ENCODE measurements at regions not wholly inside any gene's neighbourhood (a gene's known extent, or its start where the extent isn't known, plus 50 kb on each side); places are given as distances from the start of the nearest gene placed in this dataset.

DNA sequence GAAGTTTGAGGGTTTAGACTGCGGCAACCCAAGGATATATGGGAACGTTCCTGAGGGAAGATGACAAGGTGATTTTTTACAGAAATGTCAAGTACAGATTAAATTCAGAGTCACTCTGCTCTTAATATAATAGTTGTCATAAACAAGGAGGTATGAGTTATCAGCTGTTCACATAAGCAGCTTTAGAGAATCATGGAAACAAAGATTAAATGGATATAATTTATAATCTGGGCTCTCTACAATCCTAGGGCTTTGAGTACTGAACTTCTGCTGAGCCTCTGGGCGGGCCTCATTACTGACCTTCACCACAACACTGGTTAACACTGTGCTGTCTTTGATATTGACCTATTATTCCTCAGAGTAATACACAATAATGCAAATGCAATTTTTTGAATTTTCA lies 577.8 kb downstream of the RPS29 start:
- H3K4me3 ChIP-seq (ENCODE audit: low read depth, low read length), result no peak overlapping the region
- DNase-seq, result peak; percentile 20
- no peaks in the 10 kb centered on the region for H3K36me3 ChIP-seq
- TF ChIP-seq, protein P1, sequence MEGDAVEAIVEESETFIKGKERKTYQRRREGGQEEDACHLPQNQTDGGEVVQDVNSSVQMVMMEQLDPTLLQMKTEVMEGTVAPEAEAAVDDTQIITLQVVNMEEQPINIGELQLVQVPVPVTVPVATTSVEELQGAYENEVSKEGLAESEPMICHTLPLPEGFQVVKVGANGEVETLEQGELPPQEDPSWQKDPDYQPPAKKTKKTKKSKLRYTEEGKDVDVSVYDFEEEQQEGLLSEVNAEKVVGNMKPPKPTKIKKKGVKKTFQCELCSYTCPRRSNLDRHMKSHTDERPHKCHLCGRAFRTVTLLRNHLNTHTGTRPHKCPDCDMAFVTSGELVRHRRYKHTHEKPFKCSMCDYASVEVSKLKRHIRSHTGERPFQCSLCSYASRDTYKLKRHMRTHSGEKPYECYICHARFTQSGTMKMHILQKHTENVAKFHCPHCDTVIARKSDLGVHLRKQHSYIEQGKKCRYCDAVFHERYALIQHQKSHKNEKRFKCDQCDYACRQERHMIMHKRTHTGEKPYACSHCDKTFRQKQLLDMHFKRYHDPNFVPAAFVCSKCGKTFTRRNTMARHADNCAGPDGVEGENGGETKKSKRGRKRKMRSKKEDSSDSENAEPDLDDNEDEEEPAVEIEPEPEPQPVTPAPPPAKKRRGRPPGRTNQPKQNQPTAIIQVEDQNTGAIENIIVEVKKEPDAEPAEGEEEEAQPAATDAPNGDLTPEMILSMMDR (IDR thresholded peaks at IDR 0.05; ENCODE audit: low read depth, low read length), result no peak
- no peak overlapping the region for H3K27ac ChIP-seq
- no peaks in the 10 kb centered on the region for H3K9me3 ChIP-seq (ENCODE audit: severe bottlenecking)
- H3K27me3 ChIP-seq (ENCODE audit: insufficient read depth, low read depth, severe bottlenecking), result no peaks in the 10 kb centered on the region

DNA sequence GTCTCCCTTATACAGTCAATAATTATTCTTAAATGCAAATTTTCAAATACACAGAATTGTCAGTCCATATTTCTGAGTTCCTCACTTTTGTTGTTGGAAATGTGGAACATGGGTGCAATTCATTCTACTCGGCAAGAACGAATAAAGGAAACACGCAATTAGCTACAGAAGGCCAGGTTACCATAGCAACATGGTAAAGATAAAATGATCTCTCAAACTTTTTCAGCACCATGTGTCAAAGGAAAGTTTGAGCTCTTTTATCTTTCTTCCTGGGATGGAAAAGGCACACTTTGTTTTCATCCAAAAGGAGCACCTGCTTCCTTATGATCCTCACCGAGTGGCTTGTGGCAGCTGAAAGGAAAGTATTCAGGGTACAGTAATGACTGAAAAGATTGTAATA lies 595.0 kb downstream of the RPS29 start:
- H3K27me3 ChIP-seq (ENCODE audit: insufficient read depth, low read depth, severe bottlenecking), result no peaks in the 10 kb centered on the region
- H3K9me3 ChIP-seq (ENCODE audit: severe bottlenecking), result no peaks in the 10 kb centered on the region
- no peak overlapping the region for H3K27ac ChIP-seq
- DNase-seq, result no peak
- no peak overlapping the region for H3K4me3 ChIP-seq (ENCODE audit: low read depth, low read length)
- H3K36me3 ChIP-seq, result no peaks in the 10 kb centered on the region
- TF ChIP-seq, protein P1 (IDR thresholded peaks at IDR 0.05; ENCODE audit: low read depth, low read length), result no peak

DNA sequence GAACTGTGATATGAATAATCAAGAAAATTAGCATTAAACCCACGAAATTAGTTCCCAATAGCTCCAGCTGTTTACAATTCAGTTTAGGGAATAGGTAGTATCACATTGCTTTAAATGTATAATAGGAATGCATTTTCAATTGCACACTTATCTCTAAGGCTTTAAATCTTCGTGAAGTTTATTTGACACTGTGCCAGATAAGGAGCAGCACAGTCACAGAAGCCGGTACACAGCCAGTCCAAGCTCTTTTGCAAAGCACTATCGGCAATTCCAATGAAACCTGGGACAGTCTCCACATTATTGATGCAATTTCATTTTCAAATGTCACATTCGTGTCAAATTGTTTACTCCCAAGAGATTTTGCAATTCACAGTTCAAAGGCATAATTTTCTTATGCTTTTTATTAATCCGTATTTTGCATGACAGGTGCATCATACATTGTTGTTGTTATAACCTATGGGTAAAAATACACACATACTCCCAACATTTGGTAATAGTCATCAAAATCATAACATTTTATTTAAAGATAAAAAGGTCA lies 602.8 kb downstream of the RPS29 start:
- Histone ChIP-seq H3K27me3 (ENCODE audit: insufficient read depth, low read depth, severe bottlenecking) (no peaks in the 10 kb centered on the region), H3K4me3 (ENCODE audit: low read depth, low read length) (no peak overlapping the region), H3K36me3 (no peaks in the 10 kb centered on the region), H3K27ac (no peak overlapping the region), H3K9me3 (ENCODE audit: severe bottlenecking) (no peaks in the 10 kb centered on the region)
- DNase-seq, result no peak
- TF ChIP-seq, protein P1 (IDR thresholded peaks at IDR 0.05; ENCODE audit: low read depth, low read length), result no peak

DNA sequence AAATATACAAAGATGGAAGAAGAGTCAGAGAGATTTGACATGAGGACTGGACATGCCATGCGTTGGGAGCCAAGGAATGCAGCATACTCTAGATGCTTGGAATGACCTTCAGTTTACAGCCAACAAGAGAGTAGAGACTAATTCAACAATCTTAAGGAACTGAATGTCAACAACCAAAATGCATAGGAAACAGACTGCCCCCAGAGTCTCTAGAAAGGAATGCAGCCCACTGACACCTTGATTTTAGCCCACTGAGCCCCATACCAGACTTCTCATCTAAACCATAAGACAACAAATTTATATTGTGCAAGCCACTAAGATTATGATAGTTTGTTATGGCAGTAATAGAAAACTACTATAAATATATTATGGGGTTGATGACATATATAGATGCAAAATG lies 611.2 kb downstream of the RPS29 start:
- Histone ChIP-seq H3K27ac (no peak overlapping the region), H3K27me3 (ENCODE audit: insufficient read depth, low read depth, severe bottlenecking) (no peaks in the 10 kb centered on the region), H3K4me3 (ENCODE audit: low read depth, low read length) (no peak overlapping the region), H3K36me3 (no peaks in the 10 kb centered on the region), H3K9me3 (ENCODE audit: severe bottlenecking) (no peaks in the 10 kb centered on the region)
- no peak for DNase-seq
- TF ChIP-seq, protein P1 (IDR thresholded peaks at IDR 0.05; ENCODE audit: low read depth, low read length), result 0 out of 2 replicates have a peak, but pooled peaks have one; percentile 8

DNA sequence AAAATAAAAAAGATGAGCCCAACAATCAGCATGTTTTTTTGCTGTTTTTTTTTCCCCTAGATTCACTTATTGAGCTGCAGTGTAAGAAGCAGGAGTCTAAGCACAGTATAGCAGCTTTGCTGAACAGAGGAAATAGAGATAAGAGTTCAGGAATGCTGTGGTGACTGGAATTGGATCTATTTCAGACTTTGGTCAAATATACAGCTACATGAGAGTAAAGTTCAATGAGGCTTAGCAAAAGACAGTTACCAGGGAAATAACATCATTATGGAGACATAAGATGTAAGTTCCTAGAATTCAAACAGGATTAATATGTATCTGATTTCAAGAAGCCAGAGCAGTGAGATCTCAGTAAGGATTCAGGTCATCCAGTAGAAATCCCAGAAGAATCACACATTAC lies 613.0 kb downstream of the RPS29 start:
- Histone ChIP-seq H3K27me3 (ENCODE audit: insufficient read depth, low read depth, severe bottlenecking) (no peaks in the 10 kb centered on the region), H3K36me3 (no peaks in the 10 kb centered on the region), H3K4me3 (ENCODE audit: low read depth, low read length) (no peak overlapping the region), H3K9me3 (ENCODE audit: severe bottlenecking) (no peaks in the 10 kb centered on the region), H3K27ac (no peak overlapping the region)
- TF ChIP-seq, protein P1 (IDR thresholded peaks at IDR 0.05; ENCODE audit: low read depth, low read length), result no peak
- no peak for DNase-seq

DNA sequence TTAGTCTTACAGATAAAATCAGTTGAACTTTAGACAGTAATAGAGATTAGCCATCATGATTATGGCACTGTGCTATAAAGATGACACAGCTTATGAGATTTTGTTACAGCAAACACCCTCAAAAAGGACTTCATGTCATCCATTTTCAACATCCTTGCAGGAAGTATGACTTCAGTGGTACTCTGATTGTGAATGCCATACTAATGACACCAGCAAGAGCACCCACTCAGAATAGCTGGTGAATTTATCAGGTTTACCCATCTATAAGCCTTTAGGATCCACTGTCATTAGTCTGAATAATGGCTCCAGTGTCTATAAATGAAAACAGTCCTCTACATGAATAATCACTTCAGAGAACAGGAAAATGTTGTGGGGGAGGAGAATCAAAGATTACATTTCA lies 615.2 kb downstream of the RPS29 start:
- H3K27me3 ChIP-seq (ENCODE audit: insufficient read depth, low read depth, severe bottlenecking), result no peaks in the 10 kb centered on the region
- DNase-seq, result no peak

More for the DNA sequence above, 615.2 kb downstream of the RPS29 start:
- TF ChIP-seq, protein P1 (IDR thresholded peaks at IDR 0.05; ENCODE audit: low read depth, low read length), result no peak
- no peaks in the 10 kb centered on the region for H3K9me3 ChIP-seq (ENCODE audit: severe bottlenecking)
- no peak overlapping the region for H3K4me3 ChIP-seq (ENCODE audit: low read depth, low read length)
- H3K27ac ChIP-seq, result no peak overlapping the region
- no peaks in the 10 kb centered on the region for H3K36me3 ChIP-seq
